NCI-H1092 treated with DMSO at 0.1 percent for 48 hours (cell line): ENCODE measurements at regions not wholly inside any gene's neighbourhood (a gene's known extent, or its start where the extent isn't known, plus 50 kb on each side); places are given as distances from the start of the nearest gene placed in this dataset.
"Not testable (repeated sequence)": the region's sequence is repeated elsewhere in the genome, so short reads cannot be mapped to it uniquely, and the experiment has no call there.

Source experiments
- DNase-seq: peaks from one replicate; lab custom pipeline; 2025; lab: John Stamatoyannopoulos, UW

- no peak for DNase-seq
Measured at GRCh38 chr6:167408235-167408869, 83.5 kb downstream of the TTLL2 start.

- no peak for DNase-seq
Measured at GRCh38 chr6:167409079-167409478, 84.2 kb downstream of the TTLL2 start.

DNA sequence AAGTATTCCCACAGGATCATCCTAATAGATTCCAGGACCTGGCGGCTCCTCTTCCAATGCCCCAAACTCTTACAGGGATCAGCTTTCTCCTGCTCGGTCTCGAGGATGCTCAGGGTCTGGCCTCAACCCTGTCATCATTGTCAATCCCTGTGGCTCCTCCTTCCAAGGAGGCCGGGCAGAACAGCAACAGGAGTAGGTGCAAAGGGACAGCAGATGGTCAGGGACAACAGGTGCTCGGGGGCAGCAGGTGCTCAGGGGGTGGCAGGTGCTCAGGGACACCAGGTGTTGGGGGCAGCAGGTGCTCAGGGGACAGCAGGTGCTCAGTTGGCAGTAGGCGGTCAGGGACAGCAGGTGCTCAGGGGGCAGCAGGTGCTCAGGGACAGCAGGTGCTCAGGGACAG is 84.8 kb downstream of the TTLL2 start:
- no peak for DNase-seq

GRCh38 chr6:167410462-167410861 is 85.6 kb downstream of the TTLL2 start:
- no peak for DNase-seq

DNA sequence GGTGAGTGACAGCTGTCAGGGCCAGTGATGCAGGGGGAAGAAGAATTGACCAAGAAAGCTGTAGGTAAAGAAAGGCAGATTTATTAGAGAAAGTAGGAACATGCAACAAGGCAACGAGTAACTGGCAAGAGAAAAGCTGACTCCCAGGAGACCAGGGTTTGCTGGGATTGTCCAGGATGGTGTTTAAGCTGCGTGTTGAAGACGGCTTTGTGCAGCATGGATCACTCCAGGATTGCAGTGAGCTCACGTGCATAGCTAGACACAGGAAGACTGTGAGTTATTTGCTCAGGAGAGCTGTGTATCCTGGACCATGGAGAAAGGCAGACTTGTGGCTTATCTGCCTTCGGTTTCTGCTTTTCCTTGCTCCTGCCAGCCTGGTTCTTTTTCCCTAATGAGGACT is 87.6 kb downstream of the TTLL2 start:
- no peak for DNase-seq

DNA sequence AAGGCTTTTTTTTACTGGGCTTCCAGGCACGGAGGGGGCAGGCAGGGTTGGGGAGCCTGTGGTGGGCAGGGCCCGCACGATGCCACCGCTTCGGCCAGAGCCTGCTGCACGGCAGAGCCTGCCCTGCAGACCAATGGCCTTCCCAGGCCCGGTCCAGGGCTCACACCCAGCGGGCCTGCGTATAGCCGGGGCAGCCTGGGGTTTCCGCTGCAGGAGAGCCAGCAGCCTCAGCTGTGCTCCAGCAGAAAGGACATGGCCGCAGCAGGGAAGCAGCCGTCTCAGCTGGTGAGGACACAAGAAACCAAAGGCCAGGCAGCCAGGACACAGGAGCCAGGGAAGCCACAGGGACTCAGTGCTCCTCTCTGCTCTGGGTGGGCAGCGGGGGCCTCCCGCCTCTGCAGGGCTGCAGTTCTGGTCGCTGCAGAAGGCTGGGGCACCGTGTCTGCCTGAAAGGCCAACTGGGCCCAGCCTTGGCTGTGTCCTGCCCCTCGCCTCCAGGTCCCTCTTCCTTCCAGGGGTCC is 90.6 kb downstream of the TTLL2 start:
- DNase-seq, result no peak

GRCh38 chr6:167416676-167417430 is 92.0 kb downstream of the TTLL2 start:
- no peak for DNase-seq

DNA sequence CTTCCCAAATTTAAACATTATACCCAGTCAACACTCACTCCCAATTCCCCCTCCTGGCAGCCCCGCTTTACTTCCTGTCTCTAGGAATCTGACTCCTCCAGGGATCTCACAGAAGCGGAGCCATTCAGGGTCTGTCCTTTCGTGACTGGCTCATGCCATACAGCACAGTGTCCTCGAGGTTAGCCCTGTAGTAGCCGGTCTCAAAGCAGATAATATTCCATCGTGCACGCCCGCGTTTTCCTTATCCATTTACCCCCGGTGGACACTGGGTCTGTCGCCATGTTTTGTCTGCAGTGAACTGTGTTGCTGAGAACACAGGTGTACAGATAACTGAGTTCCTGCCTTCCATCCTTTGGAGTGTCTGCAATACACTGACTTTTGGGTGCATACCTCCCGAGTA is 95.3 kb downstream of the TTLL2 start:
- DNase-seq, result no peak

GRCh38 chr6:167420858-167421766 is 96.2 kb downstream of the TTLL2 start:
- DNase-seq, result no peak

DNA sequence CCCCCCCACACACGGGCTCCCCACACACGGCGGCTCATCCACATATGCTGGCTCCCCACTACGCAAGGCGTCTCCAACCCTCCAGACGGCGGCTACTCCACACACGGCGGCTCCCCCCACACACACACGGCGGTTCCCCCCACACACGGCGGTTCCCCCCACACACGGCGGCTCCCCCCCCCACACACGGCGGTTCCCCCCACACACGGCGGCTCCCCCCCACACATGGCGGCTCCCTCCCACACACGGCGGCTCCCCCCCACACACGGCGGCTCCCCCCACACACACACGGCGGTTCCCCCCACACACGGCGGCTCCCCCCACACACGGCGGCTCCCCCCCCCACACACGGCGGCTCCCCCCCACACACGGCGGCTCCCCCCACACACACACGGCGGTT is 97.1 kb downstream of the TTLL2 start:
- DNase-seq, result not testable (repeated sequence)

DNA sequence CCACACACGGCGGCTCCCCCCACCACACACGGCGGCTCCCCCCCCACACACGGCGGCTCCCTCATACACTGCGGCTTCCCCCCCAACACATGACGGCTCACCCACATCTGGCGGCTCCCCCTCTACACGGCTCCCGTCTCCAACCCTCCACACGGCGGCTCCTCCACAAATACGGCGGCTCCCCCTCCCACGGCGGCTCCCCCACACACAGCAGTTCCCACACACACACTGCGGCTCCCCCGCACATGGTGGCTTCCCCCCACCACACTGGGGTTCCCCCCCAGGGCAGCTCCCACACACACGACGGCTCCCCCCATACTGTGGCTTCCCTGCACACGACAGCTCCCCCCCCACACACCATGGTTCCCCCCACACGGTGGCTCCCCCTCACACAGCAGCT is 98.0 kb downstream of the TTLL2 start:
- no peak for DNase-seq

GRCh38 chr6:167424060-167424673 is 99.3 kb downstream of the TTLL2 start:
- DNase-seq, result no peak

DNA sequence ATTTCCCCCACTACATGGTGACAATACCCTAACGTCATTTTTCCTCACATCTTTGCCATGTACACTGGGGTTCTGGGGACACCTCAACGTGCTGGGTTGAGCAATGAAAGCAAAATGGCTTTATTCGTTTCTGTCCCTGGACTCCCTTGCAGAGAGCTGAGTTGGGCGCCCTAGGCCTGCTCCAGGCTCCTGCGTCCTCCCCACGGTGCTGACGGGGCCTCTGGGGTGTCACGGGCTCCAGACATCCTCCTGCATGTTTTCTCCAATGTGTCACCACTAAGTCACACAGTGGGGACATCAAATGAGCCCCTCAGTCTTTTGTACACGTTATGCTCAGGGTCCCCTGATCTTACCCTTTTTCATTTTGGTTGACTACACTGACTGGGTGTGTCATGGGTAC is 99.8 kb downstream of the TTLL2 start:
- DNase-seq, result no peak

DNA sequence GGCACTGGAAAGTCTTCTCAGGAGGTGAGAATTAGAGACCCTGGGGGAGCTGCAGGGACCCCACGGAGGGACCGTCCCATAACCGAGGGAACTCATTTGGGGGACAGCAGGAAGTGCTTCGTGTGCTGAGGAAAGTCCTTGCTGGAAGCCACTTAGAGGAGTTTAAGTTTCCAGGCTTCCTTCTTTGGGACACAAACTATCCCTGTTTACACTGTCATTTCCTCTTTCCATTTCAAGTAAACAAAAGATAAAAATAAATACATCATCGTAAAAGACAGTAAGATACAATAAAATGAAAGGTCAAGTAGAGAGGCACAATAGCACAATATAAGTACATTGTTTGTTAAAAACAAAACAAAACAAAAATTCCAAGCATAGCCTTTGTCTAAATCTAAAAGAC is 101.2 kb downstream of the TTLL2 start:
- DNase-seq, result no peak

- no peak for DNase-seq
Measured at GRCh38 chr6:167426651-167427050, 101.8 kb downstream of the TTLL2 start.

GRCh38 chr6:167428664-167429333 is 103.9 kb downstream of the TTLL2 start:
- no peak for DNase-seq

DNA sequence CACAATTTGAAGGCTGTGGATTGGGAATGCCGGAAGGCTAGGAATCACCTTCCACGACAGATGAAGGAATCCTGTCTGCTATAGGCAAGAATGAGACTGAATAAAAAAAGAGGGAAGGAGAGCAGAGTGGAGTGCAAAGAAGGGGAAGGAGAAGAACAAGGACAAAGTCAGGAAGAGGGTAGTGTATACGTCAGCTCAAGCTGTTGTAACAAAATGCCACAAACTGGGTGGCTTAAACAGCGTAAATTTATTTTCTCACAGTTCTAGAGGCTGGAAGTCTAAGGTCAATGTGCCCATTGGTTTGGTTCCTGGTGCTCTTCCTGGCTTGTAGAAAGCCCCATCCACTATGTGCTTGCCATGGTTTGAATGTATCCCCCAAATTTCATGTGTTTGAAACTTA is 104.5 kb downstream of the TTLL2 start:
- DNase-seq, result no peak

DNA sequence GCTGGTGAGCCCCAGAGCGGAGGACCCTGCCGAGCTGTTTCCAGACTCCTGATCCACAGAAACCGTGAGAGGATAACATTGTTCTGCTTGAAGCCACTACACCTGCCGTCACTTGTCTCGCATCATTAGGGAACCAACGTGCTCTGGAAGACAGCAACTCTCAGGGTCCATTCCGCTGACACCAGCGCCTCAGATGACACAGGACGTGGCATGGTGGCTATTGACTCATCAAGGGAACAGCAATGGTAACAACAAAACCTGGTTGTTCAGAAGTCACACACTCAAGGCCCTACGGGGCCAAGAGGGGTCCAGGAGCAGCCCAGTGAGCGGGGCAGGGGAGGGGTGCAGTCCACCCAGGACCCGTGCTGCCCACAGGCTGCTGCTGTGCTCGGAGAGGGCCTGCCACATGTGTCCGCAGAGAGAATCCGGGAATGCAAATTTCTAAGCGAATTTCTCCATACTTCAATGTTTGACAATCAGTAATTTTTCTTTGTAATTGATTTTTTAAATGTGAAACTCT is 110.4 kb downstream of the TTLL2 start:
- no peak for DNase-seq

DNA sequence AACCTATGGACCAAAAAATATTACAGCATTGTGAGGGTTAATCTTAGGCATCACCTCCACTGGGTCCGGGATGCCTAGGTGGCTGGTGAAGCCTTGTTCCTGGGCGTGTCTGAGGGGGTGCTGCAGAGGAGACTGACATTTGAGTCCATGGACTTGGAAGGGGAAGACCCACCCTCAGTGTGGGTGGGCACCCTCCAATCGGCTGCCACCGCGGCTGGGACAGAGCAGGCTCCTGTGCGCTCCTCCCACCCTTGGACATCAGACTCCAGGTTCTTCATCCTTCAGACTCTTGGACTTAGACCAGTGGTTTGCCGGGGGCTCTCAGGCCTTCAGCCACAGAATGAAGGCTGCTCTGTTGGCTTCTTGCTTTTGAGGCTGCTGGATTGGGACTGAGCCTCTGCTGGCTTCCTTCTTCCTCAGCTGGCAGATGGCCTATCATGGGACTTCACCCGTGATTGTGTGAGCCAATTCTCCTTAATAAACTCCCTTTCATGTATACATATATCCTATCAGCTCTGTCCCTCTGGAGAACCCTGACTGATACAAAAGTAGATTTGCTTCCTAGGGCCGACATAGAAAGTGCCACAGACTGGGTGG is 113.1 kb downstream of the TTLL2 start:
- no peak for DNase-seq

DNA sequence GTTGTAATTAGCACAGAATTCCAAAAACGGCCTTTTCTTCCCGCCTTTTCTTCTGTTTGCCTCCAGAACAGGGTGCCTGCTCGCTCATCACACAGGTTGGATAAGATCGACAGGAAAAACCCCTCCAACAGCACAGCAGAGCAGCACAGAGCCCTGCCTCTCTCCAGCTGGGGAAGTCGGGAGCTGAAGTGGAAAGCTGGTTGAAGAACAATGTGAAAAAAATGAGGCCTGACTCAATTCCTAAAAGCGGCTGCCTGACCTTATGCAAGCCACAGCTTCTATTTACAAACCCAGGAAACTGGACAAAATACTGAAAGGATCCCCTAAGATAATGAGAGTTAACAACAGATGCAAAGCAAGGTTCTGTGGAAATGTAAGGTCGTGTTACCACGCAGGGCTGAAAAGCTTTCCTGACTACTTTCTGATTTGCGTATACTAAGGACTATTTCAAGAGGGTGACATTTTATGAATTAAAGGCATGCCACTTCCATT is 116.9 kb downstream of the TTLL2 start:
- DNase-seq, result peak; percentile 71

DNA sequence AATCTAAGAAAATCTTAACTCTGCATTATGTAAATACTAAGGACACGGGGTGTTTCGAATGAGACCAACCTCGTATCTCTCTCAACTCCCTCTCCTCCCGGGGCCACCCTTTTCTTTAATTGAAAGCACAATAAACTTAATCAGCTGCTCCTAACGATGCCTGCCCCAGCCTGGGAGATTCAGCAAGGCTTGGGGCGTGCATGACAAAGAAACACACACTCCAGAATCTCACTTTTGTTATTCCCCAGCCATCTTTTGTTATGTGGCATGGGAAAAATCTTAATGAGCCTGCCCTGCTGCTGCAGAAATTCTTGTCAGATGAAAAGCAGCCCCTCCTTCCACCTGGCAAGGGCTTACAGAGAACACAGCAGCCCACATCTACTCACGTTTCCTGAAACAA is 117.4 kb downstream of the TTLL2 start:
- peak; percentile 71 for DNase-seq
